ENCODE measurements at regions not wholly inside any gene's neighbourhood (a gene's known extent, or its start where the extent isn't known, plus 50 kb on each side); places are given as distances from the start of the nearest gene placed in this dataset.

GRCh38 chr9:84121991-84122523 lies 141.5 kb downstream of the RMI1 start:
- Histone ChIP-seq H3K4me2 (ENCODE audit: insufficient read depth, low read length) (no peak overlapping the region), H3K9me3 (replicated peaks; ENCODE audit: control insufficient read depth, insufficient read depth, low read length) (no peaks in the 10 kb centered on the region), H3K4me1 (ENCODE audit: control insufficient read depth, extremely low read depth, insufficient read depth, low read length) (no peaks in the 10 kb centered on the region), H3K79me2 (ENCODE audit: control insufficient read depth, insufficient read depth, low read length) (no peaks in the 10 kb centered on the region), H3K9ac (replicated peaks; ENCODE audit: extremely low read depth, insufficient read depth, low read length) (no peak overlapping the region), H3K9me1 (replicated peaks; ENCODE audit: control insufficient read depth, extremely low read depth, insufficient read depth, low read length) (no peaks in the 10 kb centered on the region), H3K4me3 (replicated peaks in 1 of 3; ENCODE audit: insufficient read depth in 1 of 3, low read depth in 1 of 3, low read length in 3 of 3) (no peak overlapping the region), H3K27me3 (ENCODE audit: control insufficient read depth in 2 of 2, insufficient read depth in 2 of 2, low read length in 2 of 2) (no peaks in the 10 kb centered on the region), H4K20me1 (replicated peaks; ENCODE audit: control insufficient read depth, extremely low read depth, insufficient read depth, low read length) (no peaks in the 10 kb centered on the region), H3K36me3 (ENCODE audit: control insufficient read depth in 2 of 2, extremely low read depth in 1 of 2, insufficient read depth in 2 of 2, low read length in 2 of 2) (no peaks in the 10 kb centered on the region), H2AFZ (ENCODE audit: low read depth, low read length) (no peak overlapping the region), H3K27ac (ENCODE audit: insufficient read depth, low read depth, low read length) (no peak overlapping the region)
- no TSS peak for BruUV-seq (replicated peaks)
- POLR2A ChIA-PET, result no interaction called here
- dilution Hi-C loops (cut with MboI; ENCODE audit: extremely low pct_ligation_motif_present, low sequenced_read_pairs) (no loop called here), intact Hi-C loops (cut with micrococcal nuclease) (no loop called here)
- TF ChIP-seq MYC (IDR thresholded peaks at IDR 0.05; ENCODE audit: low read depth, low read length) (no peak), POLR2A (IDR thresholded peaks at IDR 0.05; ENCODE audit: low read depth, low read length) (no peak), EZH2 (IDR thresholded peaks at IDR 0.05; ENCODE audit: borderline replicate concordance, low read depth, low read length, severe bottlenecking) (no peak), GATA2 (IDR thresholded peaks at IDR 0.05; ENCODE audit: insufficient read depth, insufficient read length, low read depth, low read length) (no peak)
- TF ChIP-seq, protein P1, sequence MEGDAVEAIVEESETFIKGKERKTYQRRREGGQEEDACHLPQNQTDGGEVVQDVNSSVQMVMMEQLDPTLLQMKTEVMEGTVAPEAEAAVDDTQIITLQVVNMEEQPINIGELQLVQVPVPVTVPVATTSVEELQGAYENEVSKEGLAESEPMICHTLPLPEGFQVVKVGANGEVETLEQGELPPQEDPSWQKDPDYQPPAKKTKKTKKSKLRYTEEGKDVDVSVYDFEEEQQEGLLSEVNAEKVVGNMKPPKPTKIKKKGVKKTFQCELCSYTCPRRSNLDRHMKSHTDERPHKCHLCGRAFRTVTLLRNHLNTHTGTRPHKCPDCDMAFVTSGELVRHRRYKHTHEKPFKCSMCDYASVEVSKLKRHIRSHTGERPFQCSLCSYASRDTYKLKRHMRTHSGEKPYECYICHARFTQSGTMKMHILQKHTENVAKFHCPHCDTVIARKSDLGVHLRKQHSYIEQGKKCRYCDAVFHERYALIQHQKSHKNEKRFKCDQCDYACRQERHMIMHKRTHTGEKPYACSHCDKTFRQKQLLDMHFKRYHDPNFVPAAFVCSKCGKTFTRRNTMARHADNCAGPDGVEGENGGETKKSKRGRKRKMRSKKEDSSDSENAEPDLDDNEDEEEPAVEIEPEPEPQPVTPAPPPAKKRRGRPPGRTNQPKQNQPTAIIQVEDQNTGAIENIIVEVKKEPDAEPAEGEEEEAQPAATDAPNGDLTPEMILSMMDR (IDR thresholded peaks at IDR 0.05; ENCODE audit: extremely low read depth in 1 of 2, insufficient read depth in 1 of 2, low read depth in 1 of 2, low read length in 2 of 2), result no peak
- CTCF ChIA-PET, result no interaction called here
- FAIRE-seq, result no peak
- DNase-seq (ENCODE audit: low read depth, low spot score), result peak; percentile 52

DNA sequence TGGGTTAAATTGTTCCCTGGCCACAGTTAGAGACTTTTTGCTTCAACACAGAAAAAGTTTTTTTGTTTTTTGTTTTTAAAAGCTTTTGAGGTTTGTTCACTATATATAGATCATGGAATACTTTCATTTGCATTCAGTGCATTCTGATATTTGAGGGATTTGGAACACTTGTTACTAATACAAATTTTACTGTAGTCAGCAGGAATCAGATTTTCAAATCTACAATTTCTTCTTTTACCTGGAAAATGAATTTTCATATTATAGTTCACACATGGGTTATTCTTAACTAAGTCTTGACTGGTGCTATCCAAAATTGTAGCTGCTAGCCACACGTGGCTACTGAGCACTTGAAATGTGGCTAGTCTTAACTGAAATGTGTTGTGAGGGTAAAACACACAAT lies 142.0 kb downstream of the RMI1 start:
- FAIRE-seq, result no peak
- Histone ChIP-seq H3K36me3 (ENCODE audit: control insufficient read depth in 2 of 2, extremely low read depth in 1 of 2, insufficient read depth in 2 of 2, low read length in 2 of 2) (no peaks in the 10 kb centered on the region), H3K4me1 (ENCODE audit: control insufficient read depth, extremely low read depth, insufficient read depth, low read length) (no peaks in the 10 kb centered on the region), H3K27me3 (ENCODE audit: control insufficient read depth in 2 of 2, insufficient read depth in 2 of 2, low read length in 2 of 2) (no peaks in the 10 kb centered on the region), H3K27ac (ENCODE audit: insufficient read depth, low read depth, low read length) (no peak overlapping the region), H3K4me3 (replicated peaks in 1 of 3; ENCODE audit: insufficient read depth in 1 of 3, low read depth in 1 of 3, low read length in 3 of 3) (no peak overlapping the region), H3K9me3 (replicated peaks; ENCODE audit: control insufficient read depth, insufficient read depth, low read length) (no peaks in the 10 kb centered on the region), H3K9me1 (replicated peaks; ENCODE audit: control insufficient read depth, extremely low read depth, insufficient read depth, low read length) (no peaks in the 10 kb centered on the region), H3K4me2 (ENCODE audit: insufficient read depth, low read length) (no peak overlapping the region), H3K9ac (replicated peaks; ENCODE audit: extremely low read depth, insufficient read depth, low read length) (no peak overlapping the region), H3K79me2 (ENCODE audit: control insufficient read depth, insufficient read depth, low read length) (no peaks in the 10 kb centered on the region), H4K20me1 (replicated peaks; ENCODE audit: control insufficient read depth, extremely low read depth, insufficient read depth, low read length) (no peaks in the 10 kb centered on the region), H2AFZ (ENCODE audit: low read depth, low read length) (no peak overlapping the region)
- no TSS peak for BruUV-seq (replicated peaks)
- intact Hi-C loops (cut with micrococcal nuclease), result no loop called here
- no peak for DNase-seq (ENCODE audit: low read depth, low spot score)
- dilution Hi-C loops (cut with MboI; ENCODE audit: extremely low pct_ligation_motif_present, low sequenced_read_pairs), result no loop called here
- no peak for TF ChIP-seq FOS (IDR thresholded peaks at IDR 0.05; ENCODE audit: borderline replicate concordance, insufficient read depth, low read length)
- no peak for TF ChIP-seq POLR2A (IDR thresholded peaks at IDR 0.05; ENCODE audit: low read depth, low read length)
- TF ChIP-seq GATA2 (IDR thresholded peaks at IDR 0.05; ENCODE audit: insufficient read depth, insufficient read length, low read depth, low read length), result no peak
- TF ChIP-seq, protein P1 (IDR thresholded peaks at IDR 0.05; ENCODE audit: extremely low read depth in 1 of 2, insufficient read depth in 1 of 2, low read depth in 1 of 2, low read length in 2 of 2), result no peak
- TF ChIP-seq, protein P2, sequence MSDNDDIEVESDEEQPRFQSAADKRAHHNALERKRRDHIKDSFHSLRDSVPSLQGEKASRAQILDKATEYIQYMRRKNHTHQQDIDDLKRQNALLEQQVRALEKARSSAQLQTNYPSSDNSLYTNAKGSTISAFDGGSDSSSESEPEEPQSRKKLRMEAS (IDR thresholded peaks at IDR 0.05; ENCODE audit: insufficient read depth, insufficient read length), result no peak
- TF ChIP-seq EZH2 (IDR thresholded peaks at IDR 0.05; ENCODE audit: borderline replicate concordance, low read depth, low read length, severe bottlenecking), result no peak
- TF ChIP-seq MYC (IDR thresholded peaks at IDR 0.05; ENCODE audit: low read depth, low read length), result no peak
- TF ChIP-seq JUN (IDR thresholded peaks at IDR 0.05; ENCODE audit: borderline replicate concordance, insufficient read depth, insufficient read length, low read depth), result no peak
- no peak for TF ChIP-seq POLR2AphosphoS5 (IDR thresholded peaks at IDR 0.05; ENCODE audit: insufficient read depth, low read depth, low read length)
- CTCF ChIA-PET, result no interaction called here
- POLR2A ChIA-PET, result no interaction called here

Measured in endothelial cell of umbilical vein (primary cell).